ENCODE measurements at regions not wholly inside any gene's neighbourhood (a gene's known extent, or its start where the extent isn't known, plus 50 kb on each side); places are given as distances from the start of the nearest gene placed in this dataset.

GRCh38 chr6:56005426-56005825, 130.0 kb upstream of the BMP5 start:
- no peak for DNase-seq

- DNase-seq = no peak
These were observed 129.0 kb upstream of the BMP5 start for GRCh38 chr6:56004426-56004825.

GRCh38 chr6:56003616-56004015, 128.2 kb upstream of the BMP5 start:
- DNase-seq = no peak

- no peak for DNase-seq
These were observed 126.9 kb upstream of the BMP5 start for GRCh38 chr6:56002336-56002735.

GRCh38 chr6:55998576-55998975, 123.2 kb upstream of the BMP5 start:
- no peak for DNase-seq

- DNase-seq = no peak
These were observed 122.0 kb upstream of the BMP5 start for GRCh38 chr6:55997223-55997874.

- DNase-seq = no peak
These were observed 119.1 kb upstream of the BMP5 start for GRCh38 chr6:55994531-55994930.

GRCh38 chr6:55993418-55993817, 118.0 kb upstream of the BMP5 start:
- DNase-seq = no peak

- no peak for DNase-seq
These were observed 117.2 kb upstream of the BMP5 start for GRCh38 chr6:55992546-55992945.

- DNase-seq = no peak
These were observed 109.9 kb upstream of the BMP5 start for GRCh38 chr6:55985309-55985708.

- no peak for DNase-seq
These were observed 108.5 kb upstream of the BMP5 start for GRCh38 chr6:55983861-55984260.

- no peak for DNase-seq
These were observed 106.3 kb upstream of the BMP5 start for GRCh38 chr6:55981660-55982059.

GRCh38 chr6:55980627-55981211, 105.3 kb upstream of the BMP5 start:
- peak in 1 of 2 experiments; percentile 1 for DNase-seq

GRCh38 chr6:55979526-55979925, 104.1 kb upstream of the BMP5 start:
- no peak for DNase-seq

- no peak for DNase-seq
These were observed 102.7 kb upstream of the BMP5 start for GRCh38 chr6:55977959-55978665.

GRCh38 chr6:55974688-55975087, 99.3 kb upstream of the BMP5 start:
- no peak for DNase-seq

GRCh38 chr6:55972091-55972490, 96.7 kb upstream of the BMP5 start:
- DNase-seq = no peak

- no peak for DNase-seq
These were observed 94.1 kb upstream of the BMP5 start for GRCh38 chr6:55969526-55969925.

GRCh38 chr6:55968926-55969325, 93.5 kb upstream of the BMP5 start:
- no peak for DNase-seq

- DNase-seq = no peak
These were observed 88.7 kb upstream of the BMP5 start for GRCh38 chr6:55964136-55964535.

- DNase-seq = peak in 1 of 2 experiments; percentile 1
These were observed 87.9 kb upstream of the BMP5 start for GRCh38 chr6:55963301-55963700.

GRCh38 chr6:55960344-55960743, 85.0 kb upstream of the BMP5 start:
- no peak for DNase-seq

GRCh38 chr6:55958790-55959189, 83.4 kb upstream of the BMP5 start:
- DNase-seq = no peak

- no peak for DNase-seq
These were observed 82.6 kb upstream of the BMP5 start for GRCh38 chr6:55957961-55958422.

Measured in SHP77 (cell line).